NCI-H774 (cell line): ENCODE measurements at regions not wholly inside any gene's neighbourhood (a gene's known extent, or its start where the extent isn't known, plus 50 kb on each side); places are given as distances from the start of the nearest gene placed in this dataset.

Experiments used
- DNase-seq: peaks from one replicate; lab custom pipeline; 2025; lab: John Stamatoyannopoulos, UW

- DNase-seq: no peak
Observed at GRCh38 chr3:193754719-193755118, 161.7 kb downstream of the OPA1 start.

GRCh38 chr3:193756536-193756935 is 163.5 kb downstream of the OPA1 start:
- no peak for DNase-seq

- no peak for DNase-seq
Observed at GRCh38 chr3:193757457-193757856, 164.4 kb downstream of the OPA1 start.

GRCh38 chr3:193761969-193762368 is 169.0 kb downstream of the OPA1 start:
- no peak for DNase-seq

GRCh38 chr3:193762657-193763056 is 169.6 kb downstream of the OPA1 start:
- no peak for DNase-seq

- no peak for DNase-seq
Observed at GRCh38 chr3:193764959-193765358, 172.0 kb downstream of the OPA1 start.

- DNase-seq: no peak
Observed at GRCh38 chr3:193767353-193768069, 174.5 kb downstream of the OPA1 start.

- no peak for DNase-seq
Observed at GRCh38 chr3:193768070-193768394, 175.0 kb downstream of the OPA1 start.

GRCh38 chr3:193769437-193769836 is 176.4 kb downstream of the OPA1 start:
- DNase-seq: no peak

GRCh38 chr3:193771011-193771652 is 178.1 kb downstream of the OPA1 start:
- no peak for DNase-seq

GRCh38 chr3:193771653-193772421 is 178.8 kb downstream of the OPA1 start:
- no peak for DNase-seq

- no peak for DNase-seq
Observed at GRCh38 chr3:193772422-193772763, 179.4 kb downstream of the OPA1 start.

GRCh38 chr3:193773266-193774220 is 180.5 kb downstream of the OPA1 start:
- no peak for DNase-seq

- DNase-seq: no peak
Observed at GRCh38 chr3:193774272-193774915, 181.4 kb downstream of the OPA1 start.

- no peak for DNase-seq
Observed at GRCh38 chr3:193774916-193775285, 181.9 kb downstream of the OPA1 start.

- no peak for DNase-seq
Observed at GRCh38 chr3:193775421-193776077, 182.5 kb downstream of the OPA1 start.

- DNase-seq: no peak
Observed at GRCh38 chr3:193776626-193777358, 183.8 kb downstream of the OPA1 start.

- DNase-seq: no peak
Observed at GRCh38 chr3:193777524-193777923, 184.5 kb downstream of the OPA1 start.

- DNase-seq: no peak
Observed at GRCh38 chr3:193778676-193779075, 185.7 kb downstream of the OPA1 start.

GRCh38 chr3:193779933-193780332 is 186.9 kb downstream of the OPA1 start:
- no peak for DNase-seq
